ENCODE measurements at regions not wholly inside any gene's neighbourhood (a gene's known extent, or its start where the extent isn't known, plus 50 kb on each side); places are given as distances from the start of the nearest gene placed in this dataset.

DNA sequence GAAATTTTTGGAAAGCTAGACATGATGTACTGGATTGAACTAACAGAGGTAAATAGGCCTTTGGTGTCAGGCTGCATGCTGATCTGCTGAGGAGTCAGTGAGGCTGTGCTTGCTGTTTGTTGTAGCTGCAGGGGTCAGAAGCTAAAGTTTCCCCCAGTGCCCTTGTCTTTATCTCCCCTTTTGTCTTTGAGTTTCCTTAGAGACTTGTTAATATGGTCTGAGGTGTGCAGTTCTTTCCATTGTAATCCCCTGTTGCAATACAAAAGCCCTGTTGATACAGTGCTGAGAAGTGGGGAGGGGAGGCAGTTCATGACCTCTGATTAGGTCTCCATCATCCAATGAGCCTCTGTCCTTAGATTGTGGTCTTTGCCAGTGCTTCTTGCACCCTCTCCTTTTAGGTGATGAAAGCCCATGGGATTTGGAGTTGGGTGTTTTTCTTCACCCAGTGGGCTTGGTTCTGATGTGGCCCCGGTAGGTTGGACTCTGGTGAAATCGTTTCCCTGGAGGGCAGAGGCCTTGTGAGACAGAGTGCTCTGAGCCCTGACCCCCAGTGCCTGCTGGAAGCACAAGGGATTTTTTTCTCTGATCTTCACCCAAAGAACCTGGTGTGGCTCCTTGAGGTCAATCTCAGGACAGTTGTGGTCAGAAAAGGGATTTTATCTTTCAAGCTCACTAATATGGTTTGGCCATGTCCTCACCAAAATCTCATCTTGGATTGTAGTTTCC is 163.1 kb downstream of the TMEM18 start:
- TF ChIP-seq, protein P1, sequence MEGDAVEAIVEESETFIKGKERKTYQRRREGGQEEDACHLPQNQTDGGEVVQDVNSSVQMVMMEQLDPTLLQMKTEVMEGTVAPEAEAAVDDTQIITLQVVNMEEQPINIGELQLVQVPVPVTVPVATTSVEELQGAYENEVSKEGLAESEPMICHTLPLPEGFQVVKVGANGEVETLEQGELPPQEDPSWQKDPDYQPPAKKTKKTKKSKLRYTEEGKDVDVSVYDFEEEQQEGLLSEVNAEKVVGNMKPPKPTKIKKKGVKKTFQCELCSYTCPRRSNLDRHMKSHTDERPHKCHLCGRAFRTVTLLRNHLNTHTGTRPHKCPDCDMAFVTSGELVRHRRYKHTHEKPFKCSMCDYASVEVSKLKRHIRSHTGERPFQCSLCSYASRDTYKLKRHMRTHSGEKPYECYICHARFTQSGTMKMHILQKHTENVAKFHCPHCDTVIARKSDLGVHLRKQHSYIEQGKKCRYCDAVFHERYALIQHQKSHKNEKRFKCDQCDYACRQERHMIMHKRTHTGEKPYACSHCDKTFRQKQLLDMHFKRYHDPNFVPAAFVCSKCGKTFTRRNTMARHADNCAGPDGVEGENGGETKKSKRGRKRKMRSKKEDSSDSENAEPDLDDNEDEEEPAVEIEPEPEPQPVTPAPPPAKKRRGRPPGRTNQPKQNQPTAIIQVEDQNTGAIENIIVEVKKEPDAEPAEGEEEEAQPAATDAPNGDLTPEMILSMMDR (IDR thresholded peaks at IDR 0.05), result no peak
- no peak for TF ChIP-seq POLR2A (IDR thresholded peaks at IDR 0.05)

All from thyroid gland (tissue), 4 donors.